Breast epithelium (tissue), 3 donors: ENCODE measurements at regions not wholly inside any gene's neighbourhood (a gene's known extent, or its start where the extent isn't known, plus 50 kb on each side); places are given as distances from the start of the nearest gene placed in this dataset.

Source experiments
- POLR2A ChIP-seq: fragments of 450-650 bp; IDR thresholded peaks from one replicate; pipeline ENCODE4 v1.6.1; 2016; ENCODE audit warnings: antibody characterized with exemption, mild to moderate bottlenecking, moderate library complexity
- POLR2AphosphoS5 ChIP-seq, 3 donors: sonication (generic); formaldehyde crosslinking; IDR thresholded peaks; one replicate each; pipeline ENCODE4 v1.6.1; 2017; ENCODE audit warnings: antibody characterized with exemption in 3 of 3
- TF ChIP-seq, protein P1 (sequence below), 3 donors: fragments of 450-650 bp; IDR thresholded peaks; one replicate each; pipeline ENCODE4 v1.5.1; 2016 to 2017; ENCODE audit warnings: antibody characterized with exemption in 3 of 3, mild to moderate bottlenecking in 3 of 3, moderate library complexity in 3 of 3

DNA sequence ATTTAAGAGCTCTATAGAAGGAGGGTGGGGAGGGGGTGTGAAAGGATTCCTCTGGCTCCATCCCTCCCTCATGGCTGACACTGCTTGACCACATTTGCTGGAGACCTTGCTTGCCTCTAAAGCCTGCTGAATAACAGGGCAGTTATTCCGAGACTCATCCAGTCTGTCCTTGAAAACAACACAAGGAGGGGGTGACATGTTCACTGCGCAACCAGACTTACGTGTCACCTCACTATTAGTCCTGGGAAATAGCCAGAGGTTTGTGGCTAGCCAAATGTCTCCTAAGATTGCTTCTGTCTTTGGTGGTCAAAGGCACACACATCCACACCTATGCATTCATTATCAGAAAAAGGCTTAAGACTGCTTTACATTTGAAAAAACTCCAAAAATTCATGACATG, 256.2 kb upstream of the SKOR2 start:
- TF ChIP-seq, protein P1, sequence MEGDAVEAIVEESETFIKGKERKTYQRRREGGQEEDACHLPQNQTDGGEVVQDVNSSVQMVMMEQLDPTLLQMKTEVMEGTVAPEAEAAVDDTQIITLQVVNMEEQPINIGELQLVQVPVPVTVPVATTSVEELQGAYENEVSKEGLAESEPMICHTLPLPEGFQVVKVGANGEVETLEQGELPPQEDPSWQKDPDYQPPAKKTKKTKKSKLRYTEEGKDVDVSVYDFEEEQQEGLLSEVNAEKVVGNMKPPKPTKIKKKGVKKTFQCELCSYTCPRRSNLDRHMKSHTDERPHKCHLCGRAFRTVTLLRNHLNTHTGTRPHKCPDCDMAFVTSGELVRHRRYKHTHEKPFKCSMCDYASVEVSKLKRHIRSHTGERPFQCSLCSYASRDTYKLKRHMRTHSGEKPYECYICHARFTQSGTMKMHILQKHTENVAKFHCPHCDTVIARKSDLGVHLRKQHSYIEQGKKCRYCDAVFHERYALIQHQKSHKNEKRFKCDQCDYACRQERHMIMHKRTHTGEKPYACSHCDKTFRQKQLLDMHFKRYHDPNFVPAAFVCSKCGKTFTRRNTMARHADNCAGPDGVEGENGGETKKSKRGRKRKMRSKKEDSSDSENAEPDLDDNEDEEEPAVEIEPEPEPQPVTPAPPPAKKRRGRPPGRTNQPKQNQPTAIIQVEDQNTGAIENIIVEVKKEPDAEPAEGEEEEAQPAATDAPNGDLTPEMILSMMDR (IDR thresholded peaks at IDR 0.05) = no peak
- TF ChIP-seq POLR2A = no peak
- no peak for TF ChIP-seq POLR2AphosphoS5 (IDR thresholded peaks at IDR 0.05)
